Osteoblast (primary cell): ENCODE measurements at regions not wholly inside any gene's neighbourhood (a gene's known extent, or its start where the extent isn't known, plus 50 kb on each side); places are given as distances from the start of the nearest gene placed in this dataset.

Source experiments
- DNase-seq: peaks from one replicate; pipeline ENCODE4 v3.0.0; 2011; ENCODE audit warnings: low spot score, mixed read lengths; ENCODE audit not compliant: insufficient read length; ENCODE audit errors: missing footprints
- H2AFZ ChIP-seq: 2 replicates; pipeline ENCODE4 v1.6.0; 2011; ENCODE audit warnings: mild to moderate bottlenecking, low read length
- H3K27ac ChIP-seq: 2 replicates; pipeline ENCODE4 v1.5.1; 2011; ENCODE audit warnings: mild to moderate bottlenecking, low read depth, low read length, moderate library complexity
- H3K27me3 ChIP-seq: 2 replicates; pipeline ENCODE4 v1.6.0; 2012; ENCODE audit warnings: mild to moderate bottlenecking, control low read depth, inconsistent platforms, low read length, moderate library complexity; ENCODE audit not compliant: insufficient read depth
- H3K36me3 ChIP-seq: 2 replicates; pipeline ENCODE4 v1.5.1; 2011; ENCODE audit warnings: mild to moderate bottlenecking, low read length, control low read depth, moderate library complexity; ENCODE audit not compliant: insufficient read depth
- H3K4me1 ChIP-seq: 2 replicates; pipeline ENCODE4 v1.5.1; 2011; ENCODE audit warnings: mild to moderate bottlenecking, low read length, control low read depth, moderate library complexity; ENCODE audit not compliant: insufficient read depth
- H3K4me2 ChIP-seq: 2 replicates; pipeline ENCODE4 v1.6.0; 2011; ENCODE audit warnings: mild to moderate bottlenecking, low read length; ENCODE audit not compliant: insufficient read depth
- H3K4me3 ChIP-seq: fragments of 200-600 bp; sonication (generic); 3 replicates; pipeline ENCODE4 v1.5.1; 2012; ENCODE audit warnings: mild to moderate bottlenecking, low read length, inconsistent platforms; ENCODE audit not compliant: insufficient read depth
- H3K79me2 ChIP-seq: 2 replicates; pipeline ENCODE4 v1.6.0; 2012; ENCODE audit warnings: mild to moderate bottlenecking, low read length, control low read depth, inconsistent platforms; ENCODE audit not compliant: insufficient read depth
- H3K9me3 ChIP-seq: 2 replicates; pipeline ENCODE4 v1.5.1; 2011; ENCODE audit warnings: low read depth, low read length, control low read depth
- H4K20me1 ChIP-seq: 2 replicates; pipeline ENCODE4 v1.6.0; 2012; ENCODE audit warnings: mild to moderate bottlenecking, low read length, control low read depth; ENCODE audit not compliant: insufficient read depth
- TF ChIP-seq, protein P1 (sequence below): IDR thresholded peaks from 2 replicates; pipeline ENCODE4 v1.5.1; 2011; ENCODE audit warnings: mild to moderate bottlenecking, low read depth, low read length, moderate library complexity; ENCODE audit errors: extremely low read depth

DNA sequence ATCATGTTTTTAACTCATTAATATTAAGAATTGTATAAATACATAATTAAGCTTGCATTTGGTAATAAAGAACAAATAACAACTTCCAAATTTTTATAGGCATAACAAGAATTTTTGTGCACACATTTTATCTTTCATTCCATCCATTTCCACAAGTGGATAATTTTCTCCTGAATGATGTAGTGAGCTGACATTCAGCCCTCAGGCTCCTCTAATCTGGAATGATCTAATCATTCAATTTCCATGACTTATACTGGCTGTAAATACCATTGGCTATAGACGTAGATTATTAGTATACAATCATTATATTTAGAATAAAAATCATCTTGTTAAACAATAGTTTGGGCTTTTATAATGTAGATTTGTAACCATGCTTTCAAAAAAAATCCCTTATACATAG is 287.2 kb upstream of the GHITM start:
- Histone ChIP-seq H3K27me3 (no peaks in the 10 kb centered on the region), H4K20me1 (no peaks in the 10 kb centered on the region), H3K36me3 (no peaks in the 10 kb centered on the region), H3K4me3 (no peak overlapping the region), H2AFZ (no peak overlapping the region), H3K4me1 (no peaks in the 10 kb centered on the region), H3K9me3 (peaks cover 2% of the 10 kb centered on the region), H3K4me2 (no peak overlapping the region), H3K79me2 (no peaks in the 10 kb centered on the region), H3K27ac (no peak overlapping the region)
- DNase-seq = no peak
- TF ChIP-seq, protein P1, sequence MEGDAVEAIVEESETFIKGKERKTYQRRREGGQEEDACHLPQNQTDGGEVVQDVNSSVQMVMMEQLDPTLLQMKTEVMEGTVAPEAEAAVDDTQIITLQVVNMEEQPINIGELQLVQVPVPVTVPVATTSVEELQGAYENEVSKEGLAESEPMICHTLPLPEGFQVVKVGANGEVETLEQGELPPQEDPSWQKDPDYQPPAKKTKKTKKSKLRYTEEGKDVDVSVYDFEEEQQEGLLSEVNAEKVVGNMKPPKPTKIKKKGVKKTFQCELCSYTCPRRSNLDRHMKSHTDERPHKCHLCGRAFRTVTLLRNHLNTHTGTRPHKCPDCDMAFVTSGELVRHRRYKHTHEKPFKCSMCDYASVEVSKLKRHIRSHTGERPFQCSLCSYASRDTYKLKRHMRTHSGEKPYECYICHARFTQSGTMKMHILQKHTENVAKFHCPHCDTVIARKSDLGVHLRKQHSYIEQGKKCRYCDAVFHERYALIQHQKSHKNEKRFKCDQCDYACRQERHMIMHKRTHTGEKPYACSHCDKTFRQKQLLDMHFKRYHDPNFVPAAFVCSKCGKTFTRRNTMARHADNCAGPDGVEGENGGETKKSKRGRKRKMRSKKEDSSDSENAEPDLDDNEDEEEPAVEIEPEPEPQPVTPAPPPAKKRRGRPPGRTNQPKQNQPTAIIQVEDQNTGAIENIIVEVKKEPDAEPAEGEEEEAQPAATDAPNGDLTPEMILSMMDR = no peak

DNA sequence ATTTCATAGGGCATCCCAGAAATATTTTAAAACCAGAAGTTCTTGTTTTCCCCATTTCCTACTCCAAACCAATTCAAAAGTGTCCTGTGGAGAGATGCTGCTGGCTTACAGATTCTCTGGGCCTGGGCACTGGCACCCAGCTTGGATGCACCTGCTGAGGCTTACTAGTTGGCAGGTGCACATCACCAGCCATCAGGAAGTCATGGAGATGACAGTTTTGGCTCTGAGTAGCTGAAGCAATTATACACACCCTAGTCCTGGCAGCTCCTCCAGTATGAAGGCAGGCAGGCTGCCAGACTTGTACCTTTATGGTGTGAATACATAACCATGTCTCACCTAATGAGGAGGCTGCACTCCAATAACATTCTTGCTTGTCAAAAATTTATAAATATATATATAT is 276.6 kb upstream of the GHITM start:
- no peak for DNase-seq
- no peaks in the 10 kb centered on the region for H3K36me3 ChIP-seq
- H3K4me1 ChIP-seq = no peaks in the 10 kb centered on the region
- no peaks in the 10 kb centered on the region for H3K9me3 ChIP-seq
- no peaks in the 10 kb centered on the region for H4K20me1 ChIP-seq
- no peak overlapping the region for H3K27ac ChIP-seq
- TF ChIP-seq, protein P1 = no peak
- no peak overlapping the region for H3K4me3 ChIP-seq
- no peak overlapping the region for H2AFZ ChIP-seq
- H3K27me3 ChIP-seq = no peaks in the 10 kb centered on the region
- H3K79me2 ChIP-seq = no peaks in the 10 kb centered on the region
- H3K4me2 ChIP-seq = no peak overlapping the region

DNA sequence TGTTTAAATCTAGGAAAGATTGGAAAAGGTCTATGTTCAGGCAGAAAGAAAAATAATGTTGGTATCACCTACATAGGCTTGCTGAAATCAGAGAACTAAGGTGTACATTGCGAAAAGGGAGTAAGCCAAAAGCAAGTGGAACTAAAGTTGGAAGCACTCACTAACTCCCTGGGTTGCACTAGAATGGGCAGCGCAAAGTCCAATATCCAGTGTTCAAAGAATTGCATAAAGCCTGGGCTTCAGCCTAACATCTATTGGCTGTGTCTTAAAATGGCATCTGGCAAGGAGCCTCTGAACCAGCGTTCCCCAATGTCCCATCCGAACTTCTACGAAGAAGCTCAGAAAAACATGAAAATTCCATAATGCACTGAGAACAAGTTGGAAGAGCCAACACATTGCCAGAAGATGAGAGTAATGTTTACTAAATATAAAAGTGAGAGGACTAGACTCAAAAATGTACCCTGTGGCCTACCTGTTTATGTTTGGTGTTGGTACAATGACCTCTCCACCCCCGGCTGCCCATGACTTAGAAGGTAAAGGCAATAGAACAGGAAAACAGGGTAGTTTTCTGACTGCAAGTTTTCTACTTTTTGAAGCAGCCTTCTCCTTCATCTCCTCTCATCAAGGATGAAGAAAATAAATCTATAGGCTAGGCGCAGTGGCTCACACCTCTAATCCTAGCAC is 275.9 kb upstream of the GHITM start:
- no peak overlapping the region for H3K27ac ChIP-seq
- DNase-seq = no peak
- TF ChIP-seq, protein P1 = no peak
- no peaks in the 10 kb centered on the region for H3K4me1 ChIP-seq
- no peak overlapping the region for H2AFZ ChIP-seq
- no peaks in the 10 kb centered on the region for H3K79me2 ChIP-seq
- H3K4me2 ChIP-seq = no peak overlapping the region
- H3K36me3 ChIP-seq = no peaks in the 10 kb centered on the region
- H4K20me1 ChIP-seq = no peaks in the 10 kb centered on the region
- H3K27me3 ChIP-seq = no peaks in the 10 kb centered on the region
- H3K9me3 ChIP-seq = no peaks in the 10 kb centered on the region
- no peak overlapping the region for H3K4me3 ChIP-seq

DNA sequence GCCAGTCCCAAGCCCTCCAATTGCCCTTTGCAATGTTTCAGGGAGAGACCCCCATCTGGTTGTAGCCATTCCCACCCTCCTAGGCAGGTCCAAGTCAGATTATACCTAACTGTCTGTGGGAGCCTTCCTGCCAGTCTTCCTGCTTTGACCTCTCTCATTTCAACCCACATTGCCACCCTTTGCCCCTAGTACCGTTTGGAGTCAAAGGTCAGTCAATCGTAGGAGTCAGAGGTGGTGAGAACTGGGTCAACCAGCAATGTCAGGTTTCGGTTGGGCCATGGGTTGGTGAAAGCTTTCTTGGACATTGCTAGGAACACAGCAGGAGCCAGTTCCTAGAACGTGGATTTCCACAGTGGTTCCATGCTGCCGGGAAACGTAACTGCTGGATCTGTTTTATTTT is 269.4 kb upstream of the GHITM start:
- no peaks in the 10 kb centered on the region for H3K79me2 ChIP-seq
- DNase-seq = no peak
- no peaks in the 10 kb centered on the region for H3K4me1 ChIP-seq
- TF ChIP-seq, protein P1 = no peak
- H3K4me2 ChIP-seq = no peak overlapping the region
- no peaks in the 10 kb centered on the region for H3K9me3 ChIP-seq
- no peak overlapping the region for H2AFZ ChIP-seq
- no peak overlapping the region for H3K4me3 ChIP-seq
- H3K36me3 ChIP-seq = no peaks in the 10 kb centered on the region
- H3K27ac ChIP-seq = no peak overlapping the region
- H4K20me1 ChIP-seq = no peaks in the 10 kb centered on the region
- no peaks in the 10 kb centered on the region for H3K27me3 ChIP-seq
